Lower leg skin (tissue), 3 donors: ENCODE measurements at regions not wholly inside any gene's neighbourhood (a gene's known extent, or its start where the extent isn't known, plus 50 kb on each side); places are given as distances from the start of the nearest gene placed in this dataset.

Experiments used
- POLR2A ChIP-seq, 2 donors: fragments of 450-650 bp; IDR thresholded peaks; one replicate each; pipeline ENCODE4 v1.6.1; 2016 to 2017; ENCODE audit warnings: antibody characterized with exemption in 2 of 2, mild to moderate bottlenecking in 1 of 2, moderate library complexity in 1 of 2
- TF ChIP-seq, protein P1 (sequence below), 3 donors: fragments of 450-650 bp; IDR thresholded peaks; one replicate each; pipeline ENCODE4 v1.5.1; 2016; ENCODE audit warnings: antibody characterized with exemption in 3 of 3, mild to moderate bottlenecking in 3 of 3, moderate library complexity in 2 of 3

DNA sequence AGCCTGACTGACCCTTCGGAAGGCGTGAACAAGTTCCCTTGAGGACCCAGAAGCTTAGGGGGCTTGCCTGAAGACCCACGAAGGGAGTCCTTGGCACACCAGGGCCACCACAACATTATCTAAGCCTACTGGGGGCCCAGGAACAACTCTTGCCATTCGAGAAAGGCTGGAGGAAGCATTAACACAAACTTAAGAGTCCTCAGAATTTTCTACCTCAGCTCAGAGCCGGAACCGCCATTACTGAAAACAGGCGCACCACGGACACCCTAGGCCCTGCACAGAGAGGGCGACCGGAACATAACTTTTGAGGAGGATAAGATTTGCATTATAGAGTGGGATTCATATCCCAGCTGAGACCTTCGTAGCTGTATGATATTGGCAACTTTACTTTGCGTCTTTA is 229.1 kb downstream of the ADAM29 start:
- TF ChIP-seq POLR2A (IDR thresholded peaks at IDR 0.05): no peak
- TF ChIP-seq, protein P1, sequence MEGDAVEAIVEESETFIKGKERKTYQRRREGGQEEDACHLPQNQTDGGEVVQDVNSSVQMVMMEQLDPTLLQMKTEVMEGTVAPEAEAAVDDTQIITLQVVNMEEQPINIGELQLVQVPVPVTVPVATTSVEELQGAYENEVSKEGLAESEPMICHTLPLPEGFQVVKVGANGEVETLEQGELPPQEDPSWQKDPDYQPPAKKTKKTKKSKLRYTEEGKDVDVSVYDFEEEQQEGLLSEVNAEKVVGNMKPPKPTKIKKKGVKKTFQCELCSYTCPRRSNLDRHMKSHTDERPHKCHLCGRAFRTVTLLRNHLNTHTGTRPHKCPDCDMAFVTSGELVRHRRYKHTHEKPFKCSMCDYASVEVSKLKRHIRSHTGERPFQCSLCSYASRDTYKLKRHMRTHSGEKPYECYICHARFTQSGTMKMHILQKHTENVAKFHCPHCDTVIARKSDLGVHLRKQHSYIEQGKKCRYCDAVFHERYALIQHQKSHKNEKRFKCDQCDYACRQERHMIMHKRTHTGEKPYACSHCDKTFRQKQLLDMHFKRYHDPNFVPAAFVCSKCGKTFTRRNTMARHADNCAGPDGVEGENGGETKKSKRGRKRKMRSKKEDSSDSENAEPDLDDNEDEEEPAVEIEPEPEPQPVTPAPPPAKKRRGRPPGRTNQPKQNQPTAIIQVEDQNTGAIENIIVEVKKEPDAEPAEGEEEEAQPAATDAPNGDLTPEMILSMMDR (IDR thresholded peaks at IDR 0.05): no peak
